Esophagus muscularis mucosa (tissue), 4 donors: ENCODE measurements at regions not wholly inside any gene's neighbourhood (a gene's known extent, or its start where the extent isn't known, plus 50 kb on each side); places are given as distances from the start of the nearest gene placed in this dataset.

Source experiments
- DNase-seq: peaks from one replicate; pipeline ENCODE4 v3.0.0-alpha.2; 2017; ENCODE audit errors: extremely low spot score
- H3K27ac ChIP-seq, 4 donors: fragments of 200-600 bp; sonication (generic); replicated peaks in 1 of 4; 1 replicate in 3 of 4; 2 replicates in 1 of 4; pipeline ENCODE4 v1.5.1; 2016 to 2019; ENCODE audit warnings: mild to moderate bottlenecking in 1 of 4
- H3K27me3 ChIP-seq, 4 donors: fragments of 200-600 bp; sonication (generic); one replicate each; pipeline versions ENCODE4 v1.5.1 to v1.6.0; 2016 to 2019
- H3K36me3 ChIP-seq, 4 donors: fragments of 200-600 bp; sonication (generic); one replicate each; pipeline ENCODE4 v1.5.1; 2016 to 2019
- H3K4me1 ChIP-seq, 4 donors: fragments of 200-600 bp; sonication (generic); one replicate each; pipeline ENCODE4 v1.5.1; 2016 to 2019
- H3K4me3 ChIP-seq, 4 donors: fragments of 200-600 bp; sonication (generic); 1 replicate in 2 of 4; 2 replicates in 2 of 4; pipeline ENCODE4 v1.5.1; 2016 to 2019; ENCODE audit warnings: mild to moderate bottlenecking in 4 of 4, moderate library complexity in 1 of 4
- H3K9me3 ChIP-seq, 4 donors: fragments of 200-600 bp; sonication (generic); 1 replicate in 3 of 4; 2 replicates in 1 of 4; pipeline ENCODE4 v1.5.1; 2016 to 2019
- EP300 ChIP-seq: sonication (generic); formaldehyde crosslinking; IDR thresholded peaks from one replicate; pipeline ENCODE4 v1.6.1; 2017; ENCODE audit warnings: antibody characterized with exemption
- POLR2A ChIP-seq: fragments of 450-650 bp; IDR thresholded peaks from one replicate; pipeline ENCODE4 v1.6.1; 2017; ENCODE audit warnings: antibody characterized with exemption, moderate library complexity, mild to moderate bottlenecking, low read depth
- POLR2AphosphoS5 ChIP-seq, 2 donors: sonication (generic); formaldehyde crosslinking; IDR thresholded peaks; one replicate each; pipeline ENCODE4 v1.6.1; 2017; ENCODE audit warnings: antibody characterized with exemption in 2 of 2
- WGBS: methylation state at CpG from one replicate; pipeline ENCODE4 v1.1.5; 2018; 5-methylcytosine and 5-hydroxymethylcytosine counted together
- intact Hi-C: fragments of 100-400 bp; cut with DNase I; formaldehyde crosslinking; loops from one replicate; pipeline ENCODE4 v1.15.1; 2023
- TF ChIP-seq, protein P1 (sequence below), 3 experiments: fragments of 200-600 bp in 2 of 3; fragments of 450-650 bp in 1 of 3; sonication (generic) in 2 of 3; IDR thresholded peaks; one replicate each; pipeline ENCODE4 v1.5.1; 2017 to 2019; ENCODE audit warnings: antibody characterized with exemption in 3 of 3, mild to moderate bottlenecking in 2 of 3, moderate library complexity in 1 of 3

- intact Hi-C loops, result no loop called here
- 7% methylated on average over 2 of the region's 2 CpGs for WGBS
- no peak for DNase-seq
- Histone ChIP-seq H3K4me1 (peaks cover 6 to 21% (median 9%) of the 10 kb centered on the region in 4 donors), H3K9me3 (no peaks in the 10 kb centered on the region), H3K27ac (no peak overlapping the region), H3K4me3 (no peak overlapping the region), H3K36me3 (no peaks in the 10 kb centered on the region), H3K27me3 (no peaks in the 10 kb centered on the region)
- TF ChIP-seq POLR2AphosphoS5 (IDR thresholded peaks at IDR 0.05) (no peak), EP300 (no peak), POLR2A (no peak)
- TF ChIP-seq, protein P1, sequence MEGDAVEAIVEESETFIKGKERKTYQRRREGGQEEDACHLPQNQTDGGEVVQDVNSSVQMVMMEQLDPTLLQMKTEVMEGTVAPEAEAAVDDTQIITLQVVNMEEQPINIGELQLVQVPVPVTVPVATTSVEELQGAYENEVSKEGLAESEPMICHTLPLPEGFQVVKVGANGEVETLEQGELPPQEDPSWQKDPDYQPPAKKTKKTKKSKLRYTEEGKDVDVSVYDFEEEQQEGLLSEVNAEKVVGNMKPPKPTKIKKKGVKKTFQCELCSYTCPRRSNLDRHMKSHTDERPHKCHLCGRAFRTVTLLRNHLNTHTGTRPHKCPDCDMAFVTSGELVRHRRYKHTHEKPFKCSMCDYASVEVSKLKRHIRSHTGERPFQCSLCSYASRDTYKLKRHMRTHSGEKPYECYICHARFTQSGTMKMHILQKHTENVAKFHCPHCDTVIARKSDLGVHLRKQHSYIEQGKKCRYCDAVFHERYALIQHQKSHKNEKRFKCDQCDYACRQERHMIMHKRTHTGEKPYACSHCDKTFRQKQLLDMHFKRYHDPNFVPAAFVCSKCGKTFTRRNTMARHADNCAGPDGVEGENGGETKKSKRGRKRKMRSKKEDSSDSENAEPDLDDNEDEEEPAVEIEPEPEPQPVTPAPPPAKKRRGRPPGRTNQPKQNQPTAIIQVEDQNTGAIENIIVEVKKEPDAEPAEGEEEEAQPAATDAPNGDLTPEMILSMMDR (IDR thresholded peaks at IDR 0.05), result no peak
These were observed 159.5 kb upstream of the AGR3 start for GRCh38 chr7:17041324-17041723.

GRCh38 chr7:17042211-17042610 is 160.4 kb upstream of the AGR3 start:
- no peak overlapping the region for H3K4me3 ChIP-seq
- H3K36me3 ChIP-seq, result no peaks in the 10 kb centered on the region
- no peak overlapping the region for H3K27ac ChIP-seq
- H3K4me1 ChIP-seq, result peaks cover 6 to 21% (median 9%) of the 10 kb centered on the region in 4 donors
- TF ChIP-seq POLR2A (no peak), EP300 (no peak), POLR2AphosphoS5 (IDR thresholded peaks at IDR 0.05) (no peak)
- TF ChIP-seq, protein P1 (IDR thresholded peaks at IDR 0.05), result no peak
- no peaks in the 10 kb centered on the region for H3K27me3 ChIP-seq
- 60% methylated on average over 2 of the region's 2 CpGs for WGBS
- intact Hi-C loops, result no loop called here
- DNase-seq, result no peak
- H3K9me3 ChIP-seq, result no peaks in the 10 kb centered on the region

DNA sequence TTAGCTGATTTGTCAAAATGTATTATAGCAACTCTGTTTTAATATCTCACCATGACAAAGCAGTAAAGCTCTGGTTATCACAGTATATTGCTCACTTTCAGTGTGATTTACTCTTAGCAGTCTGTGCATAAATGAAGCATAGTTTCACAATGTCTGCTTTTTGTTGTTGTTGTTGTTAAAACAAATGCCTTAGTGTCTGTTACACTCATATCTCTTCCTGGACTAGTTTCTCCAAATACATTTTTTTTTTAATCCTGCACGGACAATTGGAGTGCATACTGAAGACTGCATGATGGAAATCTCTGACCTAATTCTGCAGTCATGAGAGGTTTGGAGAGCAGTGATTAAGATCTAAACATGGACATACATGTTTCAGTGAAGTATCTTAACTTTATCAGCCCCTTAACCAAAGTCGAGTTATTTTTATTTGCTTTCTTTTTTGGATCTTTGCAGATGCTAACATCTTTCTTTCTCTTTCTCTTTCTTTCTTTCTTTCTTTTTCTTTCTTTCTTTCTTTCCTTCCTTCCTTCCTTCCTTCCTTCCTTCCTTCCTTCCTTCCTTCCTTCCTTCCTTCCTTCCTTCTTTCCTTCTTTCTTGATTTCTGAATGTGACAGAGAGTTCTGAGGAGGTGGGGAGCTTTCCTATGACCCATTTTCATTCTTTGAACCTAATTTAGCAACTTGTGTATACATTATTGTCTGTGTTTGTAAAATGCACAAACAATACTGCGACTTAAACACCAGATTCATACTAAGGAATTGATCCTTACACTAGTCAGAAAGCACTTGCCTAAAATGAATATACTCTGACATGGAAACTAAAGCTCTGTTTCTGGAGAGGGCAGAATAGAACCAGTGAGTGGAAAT is 161.5 kb upstream of the AGR3 start:
- no peak overlapping the region for H3K4me3 ChIP-seq
- TF ChIP-seq, protein P1 (IDR thresholded peaks at IDR 0.05), result no peak
- TF ChIP-seq POLR2AphosphoS5 (IDR thresholded peaks at IDR 0.05), result no peak
- no peak for TF ChIP-seq POLR2A
- no peak for TF ChIP-seq EP300
- no peaks in the 10 kb centered on the region for H3K36me3 ChIP-seq
- intact Hi-C loops, result no loop called here
- WGBS, result 67% methylated on average over 3 of the region's 3 CpGs
- H3K4me1 ChIP-seq, result peaks cover 6 to 21% (median 9%) of the 10 kb centered on the region in 4 donors
- no peaks in the 10 kb centered on the region for H3K27me3 ChIP-seq
- no peak for DNase-seq
- H3K27ac ChIP-seq, result no peak overlapping the region
- H3K9me3 ChIP-seq, result no peaks in the 10 kb centered on the region

- H3K9me3 ChIP-seq, result no peaks in the 10 kb centered on the region
- H3K4me1 ChIP-seq, result peaks cover 6 to 21% (median 9%) of the 10 kb centered on the region in 4 donors
- 95% methylated on average over 2 of the region's 2 CpGs for WGBS
- no peak for DNase-seq
- no peak overlapping the region for H3K4me3 ChIP-seq
- no peak overlapping the region for H3K27ac ChIP-seq
- intact Hi-C loops, result no loop called here
- no peaks in the 10 kb centered on the region for H3K27me3 ChIP-seq
- H3K36me3 ChIP-seq, result no peaks in the 10 kb centered on the region
- no peak for TF ChIP-seq EP300
- no peak for TF ChIP-seq POLR2AphosphoS5 (IDR thresholded peaks at IDR 0.05)
- TF ChIP-seq, protein P1 (IDR thresholded peaks at IDR 0.05), result no peak
- no peak for TF ChIP-seq POLR2A
These were observed 162.6 kb upstream of the AGR3 start for GRCh38 chr7:17044396-17044795.
